Right lobe of liver (tissue), 6 donors: ENCODE measurements at regions not wholly inside any gene's neighbourhood (a gene's known extent, or its start where the extent isn't known, plus 50 kb on each side); places are given as distances from the start of the nearest gene placed in this dataset.
"Not testable (repeated sequence)": the region's sequence is repeated elsewhere in the genome, so short reads cannot be mapped to it uniquely, and the experiment has no call there.

Experiments used
- ATAC-seq, 4 donors: fragments of 200-7000 bp; cut with Tn5 transposase; one replicate each; pipeline ENCODE4 v1.9.1; 2020; ENCODE audit warnings: mild to moderate bottlenecking in 4 of 4, moderate library complexity in 4 of 4
- DNase-seq, 3 donors: peaks; one replicate each; pipeline ENCODE4 v3.0.0-alpha.2; 2020
- H3K27ac ChIP-seq, 3 donors: fragments of 200-600 bp; one replicate each; pipeline ENCODE4 v1.8.0; 2022
- H3K27me3 ChIP-seq, 2 donors: fragments of 200-600 bp; one replicate each; pipeline ENCODE4 v1.8.0; 2022
- H3K36me3 ChIP-seq, 4 donors: fragments of 200-600 bp; sonication (generic) in 1 of 4; one replicate each; pipeline versions ENCODE4 v1.5.1 to v1.8.0; 2017 to 2022; ENCODE audit warnings: control low read depth in 1 of 4
- H3K4me1 ChIP-seq, 4 donors: fragments of 200-600 bp; sonication (generic) in 1 of 4; one replicate each; pipeline versions ENCODE4 v1.5.1 to v1.8.0; 2017 to 2022; ENCODE audit warnings: control low read depth in 1 of 4
- H3K4me3 ChIP-seq, 3 donors: fragments of 200-600 bp; one replicate each; pipeline ENCODE4 v1.8.0; 2022
- H3K9me3 ChIP-seq, 4 donors: fragments of 200-600 bp; sonication (generic) in 1 of 4; one replicate each; pipeline versions ENCODE4 v1.5.1 to v1.8.0; 2017 to 2022; ENCODE audit warnings: control low read depth in 1 of 4
- CTCF ChIP-seq, 4 donors: fragments of 200-600 bp in 3 of 4; fragments of 450-650 bp in 1 of 4; IDR thresholded peaks; one replicate each; pipeline versions ENCODE4 v1.5.1 to v1.8.0; 2016 to 2022; ENCODE audit warnings: antibody characterized with exemption in 4 of 4, mild to moderate bottlenecking in 2 of 4
- POLR2A ChIP-seq: fragments of 450-650 bp; IDR thresholded peaks from one replicate; pipeline ENCODE4 v1.6.1; 2017; ENCODE audit warnings: antibody characterized with exemption, mild to moderate bottlenecking
- WGBS: methylation state at CpG from one replicate; pipeline ENCODE4 v1.1.6; 2018; ENCODE audit warnings: low coverage, low lambda C conversion rate; ENCODE audit not compliant: insufficient coverage; ENCODE audit errors: missing lambda C conversion rate; 5-methylcytosine and 5-hydroxymethylcytosine counted together
- intact Hi-C, 2 donors: fragments of 100-400 bp; cut with DNase I; formaldehyde crosslinking; loops; one replicate each; pipeline versions ENCODE4 v1.11.2 to v1.14.1; 2022
- donor health status: DM: no; HTN: yes; CAD: no.
- donor health status: DM: no; HTN: no; CAD: no.
- donor health status: DM: no; HTN: no; CAD: no.
- donor health status: DM: no; HTN: yes; CAD: no.
- donor health status: DM: no; HTN: yes; CAD: no.

- intact Hi-C loops: no loop called here
- H3K27ac ChIP-seq: no peak overlapping the region
- no peaks in the 10 kb centered on the region for H3K4me1 ChIP-seq
- no peaks in the 10 kb centered on the region for H3K9me3 ChIP-seq
- 67% methylated on average over 3 of the region's 3 CpGs for WGBS
- TF ChIP-seq CTCF (IDR thresholded peaks at IDR 0.05): no peak
- TF ChIP-seq POLR2A: no peak
- no peaks in the 10 kb centered on the region for H3K27me3 ChIP-seq
- H3K4me3 ChIP-seq: no peak overlapping the region
- no peaks in the 10 kb centered on the region for H3K36me3 ChIP-seq
- DNase-seq (no peak), ATAC-seq (no peak)
Observed at GRCh38 chr10:6787718-6788117, 207.6 kb upstream of the PRKCQ start.

- Histone ChIP-seq H3K4me3 (no peak overlapping the region), H3K9me3 (no peaks in the 10 kb centered on the region), H3K27ac (no peak overlapping the region), H3K36me3 (no peaks in the 10 kb centered on the region), H3K4me1 (no peaks in the 10 kb centered on the region), H3K27me3 (no peaks in the 10 kb centered on the region)
- no peak for DNase-seq
- no peak for ATAC-seq
- 50% methylated on average over 2 of the region's 3 CpGs for WGBS
- intact Hi-C loops: no loop called here
- TF ChIP-seq CTCF (IDR thresholded peaks at IDR 0.05) (no peak), POLR2A (no peak)
Observed at GRCh38 chr10:6787091-6787490, 207.0 kb upstream of the PRKCQ start.

DNA sequence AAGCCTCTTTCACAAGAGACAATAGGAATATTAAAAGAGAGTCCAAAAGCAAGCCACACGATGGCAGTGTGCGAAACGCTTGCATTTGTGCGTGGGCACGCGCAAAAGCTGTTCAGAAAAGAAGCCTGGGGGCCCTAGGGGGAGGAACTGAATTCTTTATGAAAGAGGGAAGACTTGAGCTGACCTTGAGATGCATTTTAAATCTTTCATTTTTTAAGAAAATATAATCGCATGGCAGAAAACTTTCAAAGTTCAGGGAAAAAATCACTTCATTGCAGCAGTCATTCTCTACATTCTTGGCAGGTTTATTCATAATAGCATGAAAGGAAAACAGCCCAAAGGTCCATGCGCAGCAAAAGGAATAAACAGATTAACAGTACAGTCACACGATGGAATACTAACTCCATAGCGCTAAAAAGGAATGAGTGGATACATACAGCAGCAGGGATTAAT is 206.5 kb upstream of the PRKCQ start:
- Histone ChIP-seq H3K9me3 (no peaks in the 10 kb centered on the region), H3K4me3 (no peak overlapping the region), H3K4me1 (no peaks in the 10 kb centered on the region), H3K36me3 (no peaks in the 10 kb centered on the region), H3K27ac (no peak overlapping the region), H3K27me3 (no peaks in the 10 kb centered on the region)
- 44% methylated on average over 10 of the region's 10 CpGs for WGBS
- TF ChIP-seq POLR2A: no peak
- peak in 2 of 4 donors; percentile 12 to 18 for TF ChIP-seq CTCF (IDR thresholded peaks at IDR 0.05)
- intact Hi-C loops: no loop called here
- no peak for DNase-seq
- no peak for ATAC-seq

DNA sequence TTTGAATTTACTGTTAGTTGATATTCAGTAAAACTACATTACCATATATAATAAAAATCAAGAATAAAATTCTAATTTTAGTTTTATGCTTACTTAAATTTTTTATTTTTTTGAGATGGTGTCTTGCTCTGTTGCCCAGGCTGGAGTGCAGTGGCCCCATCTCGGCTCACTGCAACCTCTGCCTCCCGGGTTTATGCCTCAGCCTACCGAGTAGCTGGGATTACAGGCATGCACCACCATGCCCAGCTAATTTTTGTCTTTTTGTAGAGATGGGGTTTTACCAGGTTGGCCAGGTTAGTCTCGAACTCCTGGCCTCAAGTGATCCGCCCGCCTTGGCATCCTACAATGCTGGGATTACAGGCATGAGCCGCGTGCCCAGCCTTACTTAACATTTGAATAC is 204.4 kb upstream of the PRKCQ start:
- H3K36me3 ChIP-seq, H3K9me3 ChIP-seq, ATAC-seq, H3K27ac ChIP-seq, H3K4me3 ChIP-seq, H3K4me1 ChIP-seq, DNase-seq, intact Hi-C loops, H3K27me3 ChIP-seq: not testable (repeated sequence)
- 72% methylated on average over 8 of the region's 8 CpGs for WGBS

- H3K9me3 ChIP-seq: no peaks in the 10 kb centered on the region
- H3K4me3 ChIP-seq: no peak overlapping the region
- DNase-seq (no peak), ATAC-seq (no peak)
- no peaks in the 10 kb centered on the region for H3K27me3 ChIP-seq
- no peak overlapping the region for H3K27ac ChIP-seq
- no peaks in the 10 kb centered on the region for H3K4me1 ChIP-seq
- intact Hi-C loops: no loop called here
- TF ChIP-seq CTCF (IDR thresholded peaks at IDR 0.05) (no peak), POLR2A (no peak)
- WGBS: 75% methylated on average over 1 of the region's 1 CpG
- no peaks in the 10 kb centered on the region for H3K36me3 ChIP-seq
Observed at GRCh38 chr10:6783471-6783870, 203.4 kb upstream of the PRKCQ start.
